ENCODE measurements at regions not wholly inside any gene's neighbourhood (a gene's known extent, or its start where the extent isn't known, plus 50 kb on each side); places are given as distances from the start of the nearest gene placed in this dataset.

DNA sequence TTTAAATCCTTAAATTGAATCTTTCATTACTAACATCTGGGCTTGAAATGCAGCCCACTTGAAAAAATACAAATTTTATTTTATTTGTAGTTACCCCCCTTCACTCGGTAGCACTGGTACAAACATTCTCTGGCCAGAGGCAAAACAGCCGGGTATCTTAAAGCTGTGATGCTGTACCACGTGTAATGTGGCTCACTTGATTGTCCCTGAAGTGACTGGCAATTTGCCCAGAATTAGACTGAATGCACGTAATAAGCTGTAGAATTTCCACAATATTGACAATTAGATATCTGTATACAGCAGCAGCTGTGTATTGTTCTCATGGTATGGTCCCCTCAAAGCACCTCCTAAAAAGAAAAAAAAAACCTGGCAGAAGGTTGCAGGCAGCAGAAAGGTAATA is 192.8 kb upstream of the TBC1D5 start:
- no peak overlapping the region for H3K4me3 Mint-ChIP-seq
- WGBS (ENCODE audit: extremely low coverage, insufficient read length, low lambda C conversion rate) = no CpG with 5 or more reads among the region's 4 CpGs
- Histone ChIP-seq H3K79me2 (ENCODE audit: insufficient read depth, low read length) (no peaks in the 10 kb centered on the region), H3K4ac (ENCODE audit: low read depth, low read length) (no peak overlapping the region), H3K27me3 (ENCODE audit: insufficient read depth, low read length) (no peaks in the 10 kb centered on the region), H3K23me2 (ENCODE audit: insufficient read length, low read depth, low read length, poor library complexity, severe bottlenecking) (no peaks in the 10 kb centered on the region), H3K4me2 (ENCODE audit: insufficient read depth, insufficient read length, low read length) (no peak overlapping the region), H2BK12ac (ENCODE audit: insufficient read length, low read depth, low read length) (no peak overlapping the region), H3K27ac (ENCODE audit: insufficient read length, low read depth, low read length) (no peak overlapping the region), H2AFZ (ENCODE audit: low read length) (no peak overlapping the region), H2AK5ac (ENCODE audit: insufficient read length, low read length) (no peak overlapping the region), H3K18ac (ENCODE audit: insufficient read length, low read depth, low read length) (no peak overlapping the region), H3K4me1 (ENCODE audit: insufficient read depth, low read length) (peaks cover 5% of the 10 kb centered on the region; the same call in 1 of the 2 replicates), H2BK20ac (ENCODE audit: low read depth, low read length, poor library complexity, severe bottlenecking) (no peak overlapping the region), H4K5ac (ENCODE audit: insufficient read length, low read depth, low read length) (no peak overlapping the region), H2BK15ac (ENCODE audit: low read depth, low read length) (no peak overlapping the region), H4K8ac (replicated peaks; ENCODE audit: insufficient read length, low read depth, low read length) (no peak overlapping the region), H3T11ph (ENCODE audit: low read length) (no peak overlapping the region), H4K20me1 (ENCODE audit: control insufficient read depth, insufficient read depth, insufficient read length) (no peaks in the 10 kb centered on the region), H2BK5ac (ENCODE audit: insufficient read length, low read length) (no peak overlapping the region), H3K14ac (ENCODE audit: insufficient read depth, low read length) (no peak overlapping the region), H2BK120ac (ENCODE audit: low read depth, low read length, poor library complexity, severe bottlenecking) (no peak overlapping the region), H4K91ac (ENCODE audit: insufficient read length, low read depth, low read length) (no peak overlapping the region), H3K9ac (ENCODE audit: extremely low read depth, insufficient read length, low read length) (no peak overlapping the region), H3K23ac (ENCODE audit: insufficient read length, low read depth, low read length) (no peak overlapping the region), H3K79me1 (ENCODE audit: insufficient read depth, low read depth, low read length, poor library complexity, severe bottlenecking) (no peaks in the 10 kb centered on the region), H3K56ac (ENCODE audit: insufficient read length, low read depth, low read length) (no peak overlapping the region), H3K9me3 (ENCODE audit: control insufficient read depth, low read depth, low read length) (no peaks in the 10 kb centered on the region)
- DNase-seq = no peak
- peaks cover 0 to 4% of the 10 kb centered on the region in 2 experiments; a peak in 1 of 5 replicates for H3K9me3 Mint-ChIP-seq
- H3K27me3 Mint-ChIP-seq (ENCODE audit: low read depth) = no peaks in the 10 kb centered on the region
- peaks cover 6 to 7% of the 10 kb centered on the region in 2 experiments for H3K4me1 Mint-ChIP-seq
- peaks cover 0 to 13% (median 7%) of the 10 kb centered on the region in 3 experiments; a peak in 4 of 7 replicates for H3K36me3 Mint-ChIP-seq (ENCODE audit: insufficient read depth in 1 of 3, low read depth in 3 of 3)
- TF ChIP-seq, protein P1, sequence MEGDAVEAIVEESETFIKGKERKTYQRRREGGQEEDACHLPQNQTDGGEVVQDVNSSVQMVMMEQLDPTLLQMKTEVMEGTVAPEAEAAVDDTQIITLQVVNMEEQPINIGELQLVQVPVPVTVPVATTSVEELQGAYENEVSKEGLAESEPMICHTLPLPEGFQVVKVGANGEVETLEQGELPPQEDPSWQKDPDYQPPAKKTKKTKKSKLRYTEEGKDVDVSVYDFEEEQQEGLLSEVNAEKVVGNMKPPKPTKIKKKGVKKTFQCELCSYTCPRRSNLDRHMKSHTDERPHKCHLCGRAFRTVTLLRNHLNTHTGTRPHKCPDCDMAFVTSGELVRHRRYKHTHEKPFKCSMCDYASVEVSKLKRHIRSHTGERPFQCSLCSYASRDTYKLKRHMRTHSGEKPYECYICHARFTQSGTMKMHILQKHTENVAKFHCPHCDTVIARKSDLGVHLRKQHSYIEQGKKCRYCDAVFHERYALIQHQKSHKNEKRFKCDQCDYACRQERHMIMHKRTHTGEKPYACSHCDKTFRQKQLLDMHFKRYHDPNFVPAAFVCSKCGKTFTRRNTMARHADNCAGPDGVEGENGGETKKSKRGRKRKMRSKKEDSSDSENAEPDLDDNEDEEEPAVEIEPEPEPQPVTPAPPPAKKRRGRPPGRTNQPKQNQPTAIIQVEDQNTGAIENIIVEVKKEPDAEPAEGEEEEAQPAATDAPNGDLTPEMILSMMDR (conservative IDR thresholded peaks at IDR 0.05) = no peak
- H3K27ac Mint-ChIP-seq = no peak overlapping the region
